ENCODE measurements at regions not wholly inside any gene's neighbourhood (a gene's known extent, or its start where the extent isn't known, plus 50 kb on each side); places are given as distances from the start of the nearest gene placed in this dataset.
A peak's percentile ranks its signal among the peaks of the same experiment; 100 is the strongest.

- no peak overlapping the region for H3K27ac ChIP-seq (ENCODE audit: low read depth, low read length)
- H3K27me3 ChIP-seq (ENCODE audit: control insufficient read depth, insufficient read depth, low read length): no peaks in the 10 kb centered on the region
- no peak overlapping the region for H3K9ac ChIP-seq (ENCODE audit: low read depth, low read length)
- H3K9me3 ChIP-seq (ENCODE audit: control insufficient read depth, insufficient read depth, low read length): no peaks in the 10 kb centered on the region
- no peaks in the 10 kb centered on the region for H3K36me3 ChIP-seq (ENCODE audit: control insufficient read depth, insufficient read depth, low read length)
- H3K4me1 ChIP-seq (ENCODE audit: control insufficient read depth, insufficient read depth, low read length): peaks cover 6% of the 10 kb centered on the region; the same call in 1 of the 2 replicates
- H3K4me3 ChIP-seq (ENCODE audit: low read depth, low read length): no peak overlapping the region
Measured at GRCh38 chr7:131183611-131184119, 144.0 kb upstream of the MKLN1 start.

GRCh38 chr7:131186816-131187215, 140.9 kb upstream of the MKLN1 start:
- Histone ChIP-seq H3K9me3 (ENCODE audit: control insufficient read depth, insufficient read depth, low read length) (no peaks in the 10 kb centered on the region), H3K27ac (ENCODE audit: low read depth, low read length) (no peak overlapping the region), H3K36me3 (ENCODE audit: control insufficient read depth, insufficient read depth, low read length) (no peaks in the 10 kb centered on the region), H3K4me1 (ENCODE audit: control insufficient read depth, insufficient read depth, low read length) (peaks cover 33% of the 10 kb centered on the region), H3K4me3 (ENCODE audit: low read depth, low read length) (no peak overlapping the region), H3K27me3 (ENCODE audit: control insufficient read depth, insufficient read depth, low read length) (no peaks in the 10 kb centered on the region), H3K9ac (ENCODE audit: low read depth, low read length) (no peak overlapping the region)

- H3K4me1 ChIP-seq (ENCODE audit: control insufficient read depth, insufficient read depth, low read length): peaks cover 33% of the 10 kb centered on the region
- H3K36me3 ChIP-seq (ENCODE audit: control insufficient read depth, insufficient read depth, low read length): no peaks in the 10 kb centered on the region
- H3K27ac ChIP-seq (ENCODE audit: low read depth, low read length): no peak overlapping the region
- no peak overlapping the region for H3K4me3 ChIP-seq (ENCODE audit: low read depth, low read length)
- no peaks in the 10 kb centered on the region for H3K27me3 ChIP-seq (ENCODE audit: control insufficient read depth, insufficient read depth, low read length)
- no peaks in the 10 kb centered on the region for H3K9me3 ChIP-seq (ENCODE audit: control insufficient read depth, insufficient read depth, low read length)
- no peak overlapping the region for H3K9ac ChIP-seq (ENCODE audit: low read depth, low read length)
Measured at GRCh38 chr7:131188367-131189339, 139.0 kb upstream of the MKLN1 start.

- H3K9me3 ChIP-seq (ENCODE audit: control insufficient read depth, insufficient read depth, low read length): no peaks in the 10 kb centered on the region
- H3K36me3 ChIP-seq (ENCODE audit: control insufficient read depth, insufficient read depth, low read length): no peaks in the 10 kb centered on the region
- H3K4me1 ChIP-seq (ENCODE audit: control insufficient read depth, insufficient read depth, low read length): peaks cover 33% of the 10 kb centered on the region
- no peaks in the 10 kb centered on the region for H3K27me3 ChIP-seq (ENCODE audit: control insufficient read depth, insufficient read depth, low read length)
- H3K4me3 ChIP-seq (ENCODE audit: low read depth, low read length): no peak overlapping the region
- peak overlapping the region; percentile 77 for H3K27ac ChIP-seq (ENCODE audit: low read depth, low read length)
- H3K9ac ChIP-seq (ENCODE audit: low read depth, low read length): no peak overlapping the region
Measured at GRCh38 chr7:131189488-131189887, 138.2 kb upstream of the MKLN1 start.

GRCh38 chr7:131190146-131190545, 137.5 kb upstream of the MKLN1 start:
- peaks cover 37% of the 10 kb centered on the region for H3K4me1 ChIP-seq (ENCODE audit: control insufficient read depth, insufficient read depth, low read length)
- H3K27me3 ChIP-seq (ENCODE audit: control insufficient read depth, insufficient read depth, low read length): no peaks in the 10 kb centered on the region
- no peak overlapping the region for H3K4me3 ChIP-seq (ENCODE audit: low read depth, low read length)
- H3K9me3 ChIP-seq (ENCODE audit: control insufficient read depth, insufficient read depth, low read length): no peaks in the 10 kb centered on the region
- H3K27ac ChIP-seq (ENCODE audit: low read depth, low read length): peak overlapping the region; percentile 77
- no peaks in the 10 kb centered on the region for H3K36me3 ChIP-seq (ENCODE audit: control insufficient read depth, insufficient read depth, low read length)
- H3K9ac ChIP-seq (ENCODE audit: low read depth, low read length): no peak overlapping the region

GRCh38 chr7:131190581-131190980, 137.1 kb upstream of the MKLN1 start:
- H3K27me3 ChIP-seq (ENCODE audit: control insufficient read depth, insufficient read depth, low read length): no peaks in the 10 kb centered on the region
- peaks cover 37% of the 10 kb centered on the region for H3K4me1 ChIP-seq (ENCODE audit: control insufficient read depth, insufficient read depth, low read length)
- H3K27ac ChIP-seq (ENCODE audit: low read depth, low read length): peak overlapping the region; percentile 77
- H3K4me3 ChIP-seq (ENCODE audit: low read depth, low read length): no peak overlapping the region
- no peaks in the 10 kb centered on the region for H3K9me3 ChIP-seq (ENCODE audit: control insufficient read depth, insufficient read depth, low read length)
- H3K9ac ChIP-seq (ENCODE audit: low read depth, low read length): no peak overlapping the region
- H3K36me3 ChIP-seq (ENCODE audit: control insufficient read depth, insufficient read depth, low read length): no peaks in the 10 kb centered on the region

- Histone ChIP-seq H3K27ac (ENCODE audit: low read depth, low read length) (no peak overlapping the region), H3K9me3 (ENCODE audit: control insufficient read depth, insufficient read depth, low read length) (no peaks in the 10 kb centered on the region), H3K9ac (ENCODE audit: low read depth, low read length) (no peak overlapping the region), H3K4me3 (ENCODE audit: low read depth, low read length) (no peak overlapping the region), H3K36me3 (ENCODE audit: control insufficient read depth, insufficient read depth, low read length) (no peaks in the 10 kb centered on the region), H3K4me1 (ENCODE audit: control insufficient read depth, insufficient read depth, low read length) (peaks cover 27% of the 10 kb centered on the region), H3K27me3 (ENCODE audit: control insufficient read depth, insufficient read depth, low read length) (no peaks in the 10 kb centered on the region)
Measured at GRCh38 chr7:131194070-131194865, 133.4 kb upstream of the MKLN1 start.

GRCh38 chr7:131196803-131197202, 130.9 kb upstream of the MKLN1 start:
- no peaks in the 10 kb centered on the region for H3K9me3 ChIP-seq (ENCODE audit: control insufficient read depth, insufficient read depth, low read length)
- H3K4me3 ChIP-seq (ENCODE audit: low read depth, low read length): no peak overlapping the region
- H3K4me1 ChIP-seq (ENCODE audit: control insufficient read depth, insufficient read depth, low read length): peaks cover 4% of the 10 kb centered on the region; the same call in 1 of the 2 replicates
- no peak overlapping the region for H3K27ac ChIP-seq (ENCODE audit: low read depth, low read length)
- H3K9ac ChIP-seq (ENCODE audit: low read depth, low read length): no peak overlapping the region
- no peaks in the 10 kb centered on the region for H3K36me3 ChIP-seq (ENCODE audit: control insufficient read depth, insufficient read depth, low read length)
- H3K27me3 ChIP-seq (ENCODE audit: control insufficient read depth, insufficient read depth, low read length): no peaks in the 10 kb centered on the region

GRCh38 chr7:131197920-131198615, 129.6 kb upstream of the MKLN1 start:
- peaks cover 4% of the 10 kb centered on the region; the same call in 1 of the 2 replicates for H3K4me1 ChIP-seq (ENCODE audit: control insufficient read depth, insufficient read depth, low read length)
- no peak overlapping the region for H3K27ac ChIP-seq (ENCODE audit: low read depth, low read length)
- H3K36me3 ChIP-seq (ENCODE audit: control insufficient read depth, insufficient read depth, low read length): no peaks in the 10 kb centered on the region
- H3K9ac ChIP-seq (ENCODE audit: low read depth, low read length): no peak overlapping the region
- no peaks in the 10 kb centered on the region for H3K9me3 ChIP-seq (ENCODE audit: control insufficient read depth, insufficient read depth, low read length)
- H3K4me3 ChIP-seq (ENCODE audit: low read depth, low read length): no peak overlapping the region
- no peaks in the 10 kb centered on the region for H3K27me3 ChIP-seq (ENCODE audit: control insufficient read depth, insufficient read depth, low read length)

- H3K36me3 ChIP-seq (ENCODE audit: control insufficient read depth, insufficient read depth, low read length): no peaks in the 10 kb centered on the region
- no peaks in the 10 kb centered on the region for H3K9me3 ChIP-seq (ENCODE audit: control insufficient read depth, insufficient read depth, low read length)
- no peaks in the 10 kb centered on the region; the same call in 1 of the 2 replicates for H3K4me1 ChIP-seq (ENCODE audit: control insufficient read depth, insufficient read depth, low read length)
- no peak overlapping the region for H3K27ac ChIP-seq (ENCODE audit: low read depth, low read length)
- no peak overlapping the region for H3K4me3 ChIP-seq (ENCODE audit: low read depth, low read length)
- H3K27me3 ChIP-seq (ENCODE audit: control insufficient read depth, insufficient read depth, low read length): no peaks in the 10 kb centered on the region
- no peak overlapping the region for H3K9ac ChIP-seq (ENCODE audit: low read depth, low read length)
Measured at GRCh38 chr7:131202451-131202850, 125.2 kb upstream of the MKLN1 start.
